IPS-15b (cell line): ENCODE measurements at regions not wholly inside any gene's neighbourhood (a gene's known extent, or its start where the extent isn't known, plus 50 kb on each side); places are given as distances from the start of the nearest gene placed in this dataset.

ENCODE experiments used
- H3K27me3 ChIP-seq: one replicate; pipeline ENCODE4 v1.6.1; 2013; ENCODE audit warnings: low read length; ENCODE audit not compliant: control insufficient read depth, insufficient read depth
- H3K36me3 ChIP-seq: one replicate; pipeline ENCODE4 v1.6.1; 2013; ENCODE audit warnings: low read length; ENCODE audit not compliant: control insufficient read depth, insufficient read depth
- H3K4me1 ChIP-seq: one replicate; pipeline ENCODE4 v1.6.1; 2013; ENCODE audit warnings: mild to moderate bottlenecking, low read length; ENCODE audit not compliant: control insufficient read depth, insufficient read depth
- H3K4me3 ChIP-seq: one replicate; pipeline ENCODE4 v1.5.1; 2013; ENCODE audit warnings: low read depth, low read length
- H3K9ac ChIP-seq: one replicate; pipeline ENCODE4 v1.6.1; 2013; ENCODE audit warnings: low read depth, mild to moderate bottlenecking, low read length
- H3K9me3 ChIP-seq: one replicate; pipeline ENCODE4 v1.6.1; 2013; ENCODE audit warnings: mild to moderate bottlenecking, low read length; ENCODE audit not compliant: control insufficient read depth, insufficient read depth

GRCh38 chr18:8938817-8939216 is 163.7 kb upstream of the NDUFV2 start:
- Histone ChIP-seq H3K4me3 (no peak overlapping the region), H3K36me3 (no peaks in the 10 kb centered on the region), H3K9me3 (no peaks in the 10 kb centered on the region), H3K27me3 (no peaks in the 10 kb centered on the region), H3K4me1 (peaks cover 15% of the 10 kb centered on the region), H3K9ac (no peak overlapping the region)

GRCh38 chr18:8942021-8942908 is 160.2 kb upstream of the NDUFV2 start:
- H3K4me3 ChIP-seq, result no peak overlapping the region
- no peak overlapping the region for H3K9ac ChIP-seq
- peaks cover 15% of the 10 kb centered on the region for H3K4me1 ChIP-seq
- peaks cover 6% of the 10 kb centered on the region for H3K9me3 ChIP-seq
- H3K27me3 ChIP-seq, result no peaks in the 10 kb centered on the region
- H3K36me3 ChIP-seq, result no peaks in the 10 kb centered on the region

GRCh38 chr18:8942909-8943545 is 159.5 kb upstream of the NDUFV2 start:
- Histone ChIP-seq H3K9ac (no peak overlapping the region), H3K4me1 (peaks cover 8% of the 10 kb centered on the region), H3K4me3 (no peak overlapping the region)

GRCh38 chr18:8943900-8944870 is 158.3 kb upstream of the NDUFV2 start:
- Histone ChIP-seq H3K4me1 (peaks cover 11% of the 10 kb centered on the region), H3K27me3 (no peaks in the 10 kb centered on the region), H3K9me3 (peaks cover 6% of the 10 kb centered on the region), H3K9ac (no peak overlapping the region), H3K4me3 (no peak overlapping the region), H3K36me3 (no peaks in the 10 kb centered on the region)

More at GRCh38 chr18:8942909-8943545, 159.5 kb upstream of the NDUFV2 start:
- Histone ChIP-seq H3K27me3 (no peaks in the 10 kb centered on the region), H3K9me3 (peaks cover 6% of the 10 kb centered on the region), H3K36me3 (no peaks in the 10 kb centered on the region)

- Histone ChIP-seq H3K36me3 (no peaks in the 10 kb centered on the region), H3K4me1 (peaks cover 11% of the 10 kb centered on the region), H3K27me3 (no peaks in the 10 kb centered on the region), H3K9me3 (peaks cover 6% of the 10 kb centered on the region), H3K9ac (no peak overlapping the region), H3K4me3 (no peak overlapping the region)
Observed at GRCh38 chr18:8944871-8945245, 157.6 kb upstream of the NDUFV2 start.

GRCh38 chr18:8945514-8945913 is 157.0 kb upstream of the NDUFV2 start:
- Histone ChIP-seq H3K9ac (no peak overlapping the region), H3K27me3 (no peaks in the 10 kb centered on the region), H3K36me3 (no peaks in the 10 kb centered on the region), H3K4me3 (no peak overlapping the region), H3K4me1 (peaks cover 11% of the 10 kb centered on the region), H3K9me3 (peaks cover 6% of the 10 kb centered on the region)

GRCh38 chr18:8946066-8946838 is 156.2 kb upstream of the NDUFV2 start:
- no peak overlapping the region for H3K9ac ChIP-seq
- H3K27me3 ChIP-seq, result no peaks in the 10 kb centered on the region
- no peaks in the 10 kb centered on the region for H3K36me3 ChIP-seq
- H3K9me3 ChIP-seq, result peaks cover 6% of the 10 kb centered on the region
- no peak overlapping the region for H3K4me3 ChIP-seq
- peaks cover 11% of the 10 kb centered on the region for H3K4me1 ChIP-seq

GRCh38 chr18:8947566-8947965 is 154.9 kb upstream of the NDUFV2 start:
- H3K4me1 ChIP-seq, result peaks cover 4% of the 10 kb centered on the region

GRCh38 chr18:8948011-8948410 is 154.5 kb upstream of the NDUFV2 start:
- no peaks in the 10 kb centered on the region for H3K27me3 ChIP-seq
- H3K4me3 ChIP-seq, result no peak overlapping the region
- H3K4me1 ChIP-seq, result peaks cover 4% of the 10 kb centered on the region
- peaks cover 6% of the 10 kb centered on the region for H3K9me3 ChIP-seq
- no peak overlapping the region for H3K9ac ChIP-seq
- no peaks in the 10 kb centered on the region for H3K36me3 ChIP-seq

More at GRCh38 chr18:8947566-8947965, 154.9 kb upstream of the NDUFV2 start:
- Histone ChIP-seq H3K27me3 (no peaks in the 10 kb centered on the region), H3K9ac (no peak overlapping the region), H3K4me3 (no peak overlapping the region), H3K36me3 (no peaks in the 10 kb centered on the region), H3K9me3 (peaks cover 6% of the 10 kb centered on the region)

- H3K36me3 ChIP-seq, result no peaks in the 10 kb centered on the region
- H3K27me3 ChIP-seq, result no peaks in the 10 kb centered on the region
- peaks cover 6% of the 10 kb centered on the region for H3K9me3 ChIP-seq
- peaks cover 4% of the 10 kb centered on the region for H3K4me1 ChIP-seq
- H3K9ac ChIP-seq, result no peak overlapping the region
- H3K4me3 ChIP-seq, result no peak overlapping the region
Observed at GRCh38 chr18:8948471-8949149, 153.9 kb upstream of the NDUFV2 start.
